IMR-90 (cell line): ENCODE measurements at regions not wholly inside any gene's neighbourhood (a gene's known extent, or its start where the extent isn't known, plus 50 kb on each side); places are given as distances from the start of the nearest gene placed in this dataset.

Experiments used
- ATAC-seq: fragments of 200-7000 bp; cut with Tn5 transposase; 2 replicates; pipeline ENCODE4 v1.9.1; 2020; ENCODE audit warnings: low read depth, mild to moderate bottlenecking, moderate library complexity
- BruUV-seq: library from RNA; stranded (reverse); fragments of 400-500 nt; replicated peaks from 2 replicates; lab custom pipeline; 2021; lab: Mats Ljungman, UMichigan
- CTCF ChIA-PET: fragments of 300-600 bp; formaldehyde crosslinking; extraction: SDS; loops from one replicate; lab custom pipeline; 2021; ENCODE audit warnings: antibody characterized with exemption; lab: Yijun Ruan, JAX
- POLR2A ChIA-PET: fragments of 300-600 bp; sonication (Branson Sonifier 250); formaldehyde crosslinking; loops from one replicate; lab custom pipeline; 2022; ENCODE audit warnings: antibody characterized with exemption; ENCODE audit not compliant: unreplicated experiment; lab: Charles Lee
- DNase-seq: peaks from one replicate; pipeline ENCODE4 v3.0.0; 2013
- H2AFZ ChIP-seq: replicated peaks from 2 replicates; pipeline ENCODE3; 2013; ENCODE audit warnings: low read length, mild to moderate bottlenecking; ENCODE audit not compliant: poor library complexity
- H2AK5ac ChIP-seq: 2 replicates; pipeline ENCODE4 v1.6.1; 2013; ENCODE audit warnings: low read depth, low read length, inconsistent platforms
- H2AK9ac ChIP-seq: replicated peaks from 2 replicates; pipeline ENCODE3; 2013; ENCODE audit warnings: mild to moderate bottlenecking, low read depth, low read length, moderate library complexity; ENCODE audit not compliant: poor library complexity
- H2BK120ac ChIP-seq: 2 replicates; pipeline ENCODE4 v1.6.1; 2013; ENCODE audit warnings: low read depth, low read length, inconsistent platforms
- H2BK15ac ChIP-seq: 3 replicates; pipeline ENCODE4 v1.6.1; 2013; ENCODE audit warnings: low read depth, low read length, inconsistent platforms
- H2BK20ac ChIP-seq: 2 replicates; pipeline ENCODE4 v1.6.1; 2013; ENCODE audit warnings: low read depth, mild to moderate bottlenecking, inconsistent platforms, low read length, moderate library complexity
- H2BK5ac ChIP-seq: 2 replicates; pipeline ENCODE4 v1.6.1; 2013; ENCODE audit warnings: mild to moderate bottlenecking, low read depth, low read length, inconsistent platforms; ENCODE audit not compliant: poor library complexity, severe bottlenecking
- H3K14ac ChIP-seq: replicated peaks from 2 replicates; pipeline ENCODE4 v1.6.1; 2013; ENCODE audit warnings: low read depth, low read length, inconsistent platforms
- H3K18ac ChIP-seq: 2 replicates; pipeline ENCODE4 v1.6.1; 2013; ENCODE audit warnings: low read depth, low read length, control low read depth
- H3K23ac ChIP-seq: 2 replicates; pipeline ENCODE4 v1.6.1; 2013; ENCODE audit warnings: low read depth, low read length, inconsistent platforms
- H3K27ac ChIP-seq: 2 replicates; pipeline ENCODE4 v1.5.1; 2013; ENCODE audit warnings: mild to moderate bottlenecking, control low read depth, low read length; ENCODE audit not compliant: insufficient read depth
- H3K27me3 ChIP-seq: 2 replicates; pipeline ENCODE4 v1.6.1; 2013; ENCODE audit warnings: low read length; ENCODE audit not compliant: control insufficient read depth, insufficient read depth
- H3K36me3 ChIP-seq: 2 replicates; pipeline ENCODE4 v1.6.1; 2013; ENCODE audit warnings: low read length, mixed read lengths; ENCODE audit not compliant: control insufficient read depth, insufficient read depth
- H3K4ac ChIP-seq: 2 replicates; pipeline ENCODE4 v1.6.1; 2013; ENCODE audit warnings: low read depth, low read length, inconsistent platforms
- H3K4me1 ChIP-seq: 2 replicates; pipeline ENCODE4 v1.6.1; 2013; ENCODE audit warnings: low read length, mixed read lengths; ENCODE audit not compliant: control insufficient read depth, insufficient read depth
- H3K4me2 ChIP-seq: 2 replicates; pipeline ENCODE4 v1.6.1; 2013; ENCODE audit warnings: low read depth, mild to moderate bottlenecking, control low read depth, low read length, moderate library complexity
- H3K4me3 ChIP-seq: 2 replicates; pipeline ENCODE4 v1.5.1; 2013; ENCODE audit warnings: low read depth, mild to moderate bottlenecking, control low read depth, low read length, moderate library complexity; ENCODE audit not compliant: insufficient read depth
- H3K56ac ChIP-seq: 2 replicates; pipeline ENCODE4 v1.6.1; 2013; ENCODE audit warnings: low read length, inconsistent platforms; ENCODE audit not compliant: insufficient read depth; ENCODE audit errors: extremely low read depth
- H3K79me1 ChIP-seq, 2 experiments: 2 replicates each; pipeline ENCODE4 v1.6.1; 2013; ENCODE audit warnings: low read length in 2 of 2, inconsistent platforms in 1 of 2, low read depth in 1 of 2
- H3K9ac ChIP-seq: 2 replicates; pipeline ENCODE4 v1.6.1; 2013; ENCODE audit warnings: low read depth, low read length, control low read depth
- H3K9me1 ChIP-seq: 2 replicates; pipeline ENCODE4 v1.6.1; 2013; ENCODE audit warnings: low read length, inconsistent platforms; ENCODE audit not compliant: insufficient read depth
- H3K9me3 ChIP-seq: 2 replicates; pipeline ENCODE4 v1.6.1; 2013; ENCODE audit warnings: low read length; ENCODE audit not compliant: control insufficient read depth, insufficient read depth
- H4K20me1 ChIP-seq: 2 replicates; pipeline ENCODE4 v1.6.1; 2013; ENCODE audit warnings: low read length, inconsistent platforms; ENCODE audit not compliant: insufficient read depth
- H4K5ac ChIP-seq: 2 replicates; pipeline ENCODE4 v1.6.1; 2013; ENCODE audit warnings: mild to moderate bottlenecking, low read depth, low read length, control low read depth
- H4K8ac ChIP-seq, 2 experiments: 2 replicates each; pipeline ENCODE4 v1.6.1; 2013; ENCODE audit warnings: low read depth in 2 of 2, low read length in 2 of 2, control low read depth in 1 of 2, inconsistent platforms in 1 of 2
- H4K91ac ChIP-seq: 2 replicates; pipeline ENCODE4 v1.6.1; 2013; ENCODE audit warnings: low read depth, low read length, inconsistent platforms; ENCODE audit not compliant: insufficient read depth
- CHD1 ChIP-seq: IDR thresholded peaks from 2 replicates; pipeline ENCODE4 v1.6.1; 2012; ENCODE audit warnings: low read depth, low read length, improper control_type of control experiment
- POLR2A ChIP-seq: IDR thresholded peaks from 2 replicates; pipeline ENCODE4 v1.6.1; 2012; ENCODE audit warnings: mild to moderate bottlenecking, low read depth, low read length
- RFX5 ChIP-seq: IDR thresholded peaks from 2 replicates; pipeline ENCODE4 v1.8.0; 2012; ENCODE audit warnings: low read depth, mild to moderate bottlenecking, low read length, moderate library complexity
- USF2 ChIP-seq: fragments of 150-350 bp; IDR thresholded peaks from 2 replicates; pipeline ENCODE4 v1.6.1; 2017; ENCODE audit warnings: mild to moderate bottlenecking, antibody characterized with exemption, low read length, low read depth
- WGBS, 2 experiments: methylation state at CpG; one replicate each; pipeline versions ENCODE4 v1.1.5 to v1.1.7; 2013; ENCODE audit warnings: missing lambda C conversion rate in 2 of 2; ENCODE audit not compliant: insufficient read length in 1 of 2; ENCODE audit errors: extremely low coverage in 2 of 2; 5-methylcytosine and 5-hydroxymethylcytosine counted together
- dilution Hi-C: fragments of 300-500 bp; cut with HindIII; formaldehyde crosslinking; loops from one replicate; pipeline ENCODE4 v1.14.3; 2018; ENCODE audit warnings: low sequenced_read_pairs; ENCODE audit not compliant: unreplicated experiment
- in situ Hi-C: fragments of 300-500 bp; cut with MboI; formaldehyde crosslinking; loops from 3 replicates; pipeline ENCODE4 v1.14.3; 2019; ENCODE audit warnings: low sequenced_read_pairs, inconsistent platforms, mixed read lengths
- intact Hi-C: fragments of 100-400 bp; cut with micrococcal nuclease; formaldehyde crosslinking; loops from 2 replicates; pipeline ENCODE4 v1.10.0; 2022

GRCh38 chr4:35066406-35066805 lies 1177.9 kb downstream of the ARAP2 start:
- Histone ChIP-seq H4K5ac (no peak overlapping the region), H2AFZ (no peak overlapping the region), H2BK5ac (no peak overlapping the region), H2BK20ac (no peak overlapping the region), H4K91ac (no peak overlapping the region), H2AK9ac (no peak overlapping the region), H3K4ac (no peak overlapping the region), H3K23ac (no peak overlapping the region), H3K4me2 (no peak overlapping the region), H3K56ac (no peak overlapping the region), H2AK5ac (no peak overlapping the region), H3K9ac (no peak overlapping the region), H3K9me3 (no peaks in the 10 kb centered on the region), H4K8ac (no peak overlapping the region), H4K20me1 (no peaks in the 10 kb centered on the region), H3K14ac (no peak overlapping the region), H3K4me1 (no peaks in the 10 kb centered on the region), H3K27me3 (no peaks in the 10 kb centered on the region), H3K18ac (no peak overlapping the region), H2BK15ac (no peak overlapping the region), H3K4me3 (no peak overlapping the region), H3K9me1 (no peaks in the 10 kb centered on the region), H3K27ac (no peak overlapping the region), H2BK120ac (no peak overlapping the region), H3K36me3 (no peaks in the 10 kb centered on the region), H3K79me1 (no peaks in the 10 kb centered on the region)
- intact Hi-C loops: no loop called here
- DNase-seq: no peak
- WGBS, 2 experiments: no CpG with 5 or more reads among the region's 4 CpGs
- no TSS peak for BruUV-seq
- POLR2A ChIA-PET: no interaction called here
- in situ Hi-C loops: no loop called here
- no peak for TF ChIP-seq USF2
- TF ChIP-seq RFX5: no peak
- TF ChIP-seq CHD1: no peak
- TF ChIP-seq POLR2A: no peak
- dilution Hi-C loops: no loop called here
- no peak for ATAC-seq
- CTCF ChIA-PET: no interaction called here
